WTC11 (cell line): ENCODE measurements at regions not wholly inside any gene's neighbourhood (a gene's known extent, or its start where the extent isn't known, plus 50 kb on each side); places are given as distances from the start of the nearest gene placed in this dataset.

ENCODE experiments used
- ATAC-seq: fragments of 200-7000 bp; cut with Tn5 transposase; 2 replicates; pipeline ENCODE4 v1.10.0; 2021; ENCODE audit warnings: mild to moderate bottlenecking, moderate library complexity
- CTCF ChIA-PET: fragments of 300-600 bp; sonication (Branson Sonifier 250); formaldehyde crosslinking; loops from one replicate; lab custom pipeline; 2021; ENCODE audit warnings: antibody characterized with exemption; lab: Charles Lee
- POLR2A ChIA-PET: fragments of 350-600 bp; sonication (Branson Sonifier 250); formaldehyde crosslinking; loops from one replicate; lab custom pipeline; 2021; ENCODE audit warnings: antibody characterized with exemption; lab: Charles Lee
- DNase-seq: peaks from one replicate; pipeline ENCODE4 v3.0.0; 2021; ENCODE audit warnings: low spot score
- H3K27ac Mint-ChIP-seq: 2 replicates; pipeline ENCODE4 v1.8.0; 2021; ENCODE audit warnings: mixed read lengths
- H3K27me3 Mint-ChIP-seq: 2 replicates; pipeline ENCODE4 v1.8.0; 2021; ENCODE audit warnings: low read depth, mild to moderate bottlenecking, moderate library complexity, mixed read lengths
- H3K36me3 Mint-ChIP-seq: 2 replicates; pipeline ENCODE4 v1.8.0; 2021; ENCODE audit warnings: mixed read lengths
- H3K4me1 Mint-ChIP-seq: 2 replicates; pipeline ENCODE4 v1.8.0; 2022; ENCODE audit warnings: mixed read lengths
- H3K4me3 Mint-ChIP-seq: 2 replicates; pipeline ENCODE4 v1.8.0; 2021; ENCODE audit warnings: mild to moderate bottlenecking, moderate library complexity, mixed read lengths
- H3K9me3 Mint-ChIP-seq: 2 replicates; pipeline ENCODE4 v1.8.0; 2021; ENCODE audit warnings: mixed read lengths
- CREB1 ChIP-seq: sonication (generic); formaldehyde crosslinking; IDR thresholded peaks from 2 replicates; pipeline ENCODE4 v1.8.0; 2023; ENCODE audit warnings: mild to moderate bottlenecking, missing genetic modification reagents
- CTCF ChIP-seq: fragments of 200-600 bp; IDR thresholded peaks from 2 replicates; pipeline ENCODE4 v1.8.0; 2022; ENCODE audit warnings: antibody characterized with exemption
- ELF4 ChIP-seq: sonication (generic); formaldehyde crosslinking; IDR thresholded peaks from 2 replicates; pipeline ENCODE4 v1.8.1; 2022; ENCODE audit warnings: low read depth, mild to moderate bottlenecking, moderate library complexity, missing genetic modification reagents
- FOXP1 ChIP-seq: sonication (generic); formaldehyde crosslinking; IDR thresholded peaks from 2 replicates; pipeline ENCODE4 v1.8.0; 2022; ENCODE audit warnings: missing genetic modification reagents, mild to moderate bottlenecking, moderate library complexity, borderline replicate concordance
- KAT7 ChIP-seq: sonication (generic); formaldehyde crosslinking; IDR thresholded peaks from 2 replicates; pipeline ENCODE4 v1.8.1; 2023; ENCODE audit warnings: missing genetic modification reagents, mild to moderate bottlenecking, borderline replicate concordance
- NR1H2 ChIP-seq: sonication (generic); formaldehyde crosslinking; IDR thresholded peaks from 2 replicates; pipeline ENCODE4 v1.9.0; 2021; ENCODE audit warnings: mild to moderate bottlenecking, moderate library complexity, missing genetic modification reagents
- RELA ChIP-seq: sonication (generic); formaldehyde crosslinking; IDR thresholded peaks from 2 replicates; pipeline ENCODE4 v1.8.1; 2022; ENCODE audit warnings: missing genetic modification reagents, mild to moderate bottlenecking, borderline replicate concordance
- SMAD3 ChIP-seq: sonication (generic); formaldehyde crosslinking; IDR thresholded peaks from 2 replicates; pipeline ENCODE4 v1.8.0; 2022; ENCODE audit warnings: missing genetic modification reagents, mild to moderate bottlenecking, borderline replicate concordance
- TP53 ChIP-seq: sonication (generic); formaldehyde crosslinking; IDR thresholded peaks from 2 replicates; pipeline ENCODE4 v1.8.1; 2023; ENCODE audit warnings: mild to moderate bottlenecking, missing genetic modification reagents
- ZBTB21 ChIP-seq: sonication (generic); formaldehyde crosslinking; IDR thresholded peaks from 2 replicates; pipeline ENCODE4 v1.8.1; 2023; ENCODE audit warnings: mild to moderate bottlenecking, missing genetic modification reagents, borderline replicate concordance
- ZNF121 ChIP-seq: sonication (generic); formaldehyde crosslinking; IDR thresholded peaks from 2 replicates; pipeline ENCODE4 v1.8.0; 2023; ENCODE audit warnings: missing genetic modification reagents
- ZNF532 ChIP-seq: fragments of 250-450 bp; sonication (Bioruptor Pico); IDR thresholded peaks from 2 replicates; pipeline ENCODE4 v1.9.0; 2021; ENCODE audit warnings: mild to moderate bottlenecking, borderline replicate concordance
- TF ChIP-seq, protein P1 (sequence below): sonication (generic); formaldehyde crosslinking; IDR thresholded peaks from 2 replicates; pipeline ENCODE4 v1.8.1; 2023; ENCODE audit warnings: mild to moderate bottlenecking, missing genetic modification reagents, moderate library complexity
- TF ChIP-seq, protein P2 (sequence below): fragments of 250-450 bp; sonication (Bioruptor Pico); IDR thresholded peaks from 2 replicates; pipeline ENCODE4 v2.1.2; 2022; ENCODE audit warnings: mild to moderate bottlenecking, moderate library complexity
- TF ChIP-seq, protein P3 (sequence below): sonication (generic); formaldehyde crosslinking; conservative IDR thresholded peaks from 2 replicates; pipeline ENCODE4 v1.8.1; 2022; ENCODE audit warnings: mild to moderate bottlenecking, missing genetic modification reagents
- TF ChIP-seq, protein P4 (sequence below): sonication (generic); formaldehyde crosslinking; IDR thresholded peaks from 2 replicates; pipeline ENCODE4 v1.8.1; 2023; ENCODE audit warnings: mild to moderate bottlenecking, missing genetic modification reagents
- TF ChIP-seq, protein P5 (sequence below): sonication (generic); formaldehyde crosslinking; IDR thresholded peaks from 2 replicates; pipeline ENCODE4 v1.8.1; 2022; ENCODE audit warnings: low read depth, missing genetic modification reagents, borderline replicate concordance

- no peak for TF ChIP-seq ZNF532
- no peak for TF ChIP-seq ZNF121 (CRISPR knock-in tag)
- TF ChIP-seq, protein P1, sequence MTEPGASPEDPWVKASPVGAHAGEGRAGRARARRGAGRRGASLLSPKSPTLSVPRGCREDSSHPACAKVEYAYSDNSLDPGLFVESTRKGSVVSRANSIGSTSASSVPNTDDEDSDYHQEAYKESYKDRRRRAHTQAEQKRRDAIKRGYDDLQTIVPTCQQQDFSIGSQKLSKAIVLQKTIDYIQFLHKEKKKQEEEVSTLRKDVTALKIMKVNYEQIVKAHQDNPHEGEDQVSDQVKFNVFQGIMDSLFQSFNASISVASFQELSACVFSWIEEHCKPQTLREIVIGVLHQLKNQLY, result no peak
- TF ChIP-seq, protein P2, sequence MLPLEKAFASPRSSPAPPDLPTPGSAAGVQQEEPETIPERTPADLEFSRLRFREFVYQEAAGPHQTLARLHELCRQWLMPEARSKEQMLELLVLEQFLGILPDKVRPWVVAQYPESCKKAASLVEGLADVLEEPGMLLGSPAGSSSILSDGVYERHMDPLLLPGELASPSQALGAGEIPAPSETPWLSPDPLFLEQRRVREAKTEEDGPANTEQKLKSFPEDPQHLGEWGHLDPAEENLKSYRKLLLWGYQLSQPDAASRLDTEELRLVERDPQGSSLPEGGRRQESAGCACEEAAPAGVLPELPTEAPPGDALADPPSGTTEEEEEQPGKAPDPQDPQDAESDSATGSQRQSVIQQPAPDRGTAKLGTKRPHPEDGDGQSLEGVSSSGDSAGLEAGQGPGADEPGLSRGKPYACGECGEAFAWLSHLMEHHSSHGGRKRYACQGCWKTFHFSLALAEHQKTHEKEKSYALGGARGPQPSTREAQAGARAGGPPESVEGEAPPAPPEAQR, result no peak
- TF ChIP-seq FOXP1, result no peak
- TF ChIP-seq CREB1 (CRISPR knock-in tag), result no peak
- TF ChIP-seq RELA, result no peak
- TF ChIP-seq ELF4 (CRISPR knock-in tag), result no peak
- no peak for TF ChIP-seq NR1H2
- no peak for TF ChIP-seq KAT7
- TF ChIP-seq, all 79 proteins: peak for 0
These were observed 122.7 kb downstream of the CYSLTR2 start (continued) for GRCh38 chr13:48776401-48776800.

- peaks cover 27% of the 10 kb centered on the region for H3K36me3 Mint-ChIP-seq
- no peak for ATAC-seq
- no peaks in the 10 kb centered on the region for H3K27me3 Mint-ChIP-seq
- ChIA-PET CTCF (no interaction called here), POLR2A (no interaction called here)
- no peaks in the 10 kb centered on the region; the same call in 1 of the 2 replicates for H3K4me1 Mint-ChIP-seq
- TF ChIP-seq, protein P3, sequence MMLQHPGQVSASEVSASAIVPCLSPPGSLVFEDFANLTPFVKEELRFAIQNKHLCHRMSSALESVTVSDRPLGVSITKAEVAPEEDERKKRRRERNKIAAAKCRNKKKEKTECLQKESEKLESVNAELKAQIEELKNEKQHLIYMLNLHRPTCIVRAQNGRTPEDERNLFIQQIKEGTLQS (CRISPR knock-in tag), result no peak
- TF ChIP-seq ZNF532 (no peak), RELA (no peak), TP53 (CRISPR knock-in tag) (no peak), ZBTB21 (CRISPR knock-in tag) (no peak), SMAD3 (CRISPR knock-in tag) (no peak), CTCF (no peak)
- TF ChIP-seq, protein P4, sequence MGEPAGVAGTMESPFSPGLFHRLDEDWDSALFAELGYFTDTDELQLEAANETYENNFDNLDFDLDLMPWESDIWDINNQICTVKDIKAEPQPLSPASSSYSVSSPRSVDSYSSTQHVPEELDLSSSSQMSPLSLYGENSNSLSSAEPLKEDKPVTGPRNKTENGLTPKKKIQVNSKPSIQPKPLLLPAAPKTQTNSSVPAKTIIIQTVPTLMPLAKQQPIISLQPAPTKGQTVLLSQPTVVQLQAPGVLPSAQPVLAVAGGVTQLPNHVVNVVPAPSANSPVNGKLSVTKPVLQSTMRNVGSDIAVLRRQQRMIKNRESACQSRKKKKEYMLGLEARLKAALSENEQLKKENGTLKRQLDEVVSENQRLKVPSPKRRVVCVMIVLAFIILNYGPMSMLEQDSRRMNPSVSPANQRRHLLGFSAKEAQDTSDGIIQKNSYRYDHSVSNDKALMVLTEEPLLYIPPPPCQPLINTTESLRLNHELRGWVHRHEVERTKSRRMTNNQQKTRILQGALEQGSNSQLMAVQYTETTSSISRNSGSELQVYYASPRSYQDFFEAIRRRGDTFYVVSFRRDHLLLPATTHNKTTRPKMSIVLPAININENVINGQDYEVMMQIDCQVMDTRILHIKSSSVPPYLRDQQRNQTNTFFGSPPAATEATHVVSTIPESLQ, result no peak
- TF ChIP-seq, protein P5, sequence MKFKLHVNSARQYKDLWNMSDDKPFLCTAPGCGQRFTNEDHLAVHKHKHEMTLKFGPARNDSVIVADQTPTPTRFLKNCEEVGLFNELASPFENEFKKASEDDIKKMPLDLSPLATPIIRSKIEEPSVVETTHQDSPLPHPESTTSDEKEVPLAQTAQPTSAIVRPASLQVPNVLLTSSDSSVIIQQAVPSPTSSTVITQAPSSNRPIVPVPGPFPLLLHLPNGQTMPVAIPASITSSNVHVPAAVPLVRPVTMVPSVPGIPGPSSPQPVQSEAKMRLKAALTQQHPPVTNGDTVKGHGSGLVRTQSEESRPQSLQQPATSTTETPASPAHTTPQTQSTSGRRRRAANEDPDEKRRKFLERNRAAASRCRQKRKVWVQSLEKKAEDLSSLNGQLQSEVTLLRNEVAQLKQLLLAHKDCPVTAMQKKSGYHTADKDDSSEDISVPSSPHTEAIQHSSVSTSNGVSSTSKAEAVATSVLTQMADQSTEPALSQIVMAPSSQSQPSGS (CRISPR knock-in tag), result no peak
- H3K4me3 Mint-ChIP-seq, result no peak overlapping the region
- no peak overlapping the region for H3K27ac Mint-ChIP-seq
- H3K9me3 Mint-ChIP-seq, result peaks cover 41% of the 10 kb centered on the region
- DNase-seq, result no peak
These were observed 124.9 kb downstream of the CYSLTR2 start for GRCh38 chr13:48778610-48779009.
